Neural cell (in vitro differentiated cells): ENCODE measurements at regions not wholly inside any gene's neighbourhood (a gene's known extent, or its start where the extent isn't known, plus 50 kb on each side); places are given as distances from the start of the nearest gene placed in this dataset.
"Not testable (repeated sequence)": the region's sequence is repeated elsewhere in the genome, so short reads cannot be mapped to it uniquely, and the experiment has no call there.

Experiments
- H2AFZ ChIP-seq: fragments of 200-600, 300-800 bp; sonication (generic), shearing (Covaris generic); 2 replicates; pipeline ENCODE4 v1.6.0; 2014; ENCODE audit warnings: low read depth, mild to moderate bottlenecking, antibody characterized with exemption, low read length, moderate library complexity
- H3F3A ChIP-seq: fragments of 200-600 bp; shearing (Covaris generic); 2 replicates; pipeline ENCODE4 v1.6.1; 2016; ENCODE audit warnings: mild to moderate bottlenecking, moderate library complexity, mixed read lengths, antibody characterized with exemption, low read length; ENCODE audit not compliant: insufficient read depth, poor library complexity, severe bottlenecking
- H3K27ac ChIP-seq: fragments of 200-600, 300-800 bp; sonication (generic), shearing (Covaris generic); 2 replicates; pipeline ENCODE4 v1.5.1; 2014; ENCODE audit warnings: mild to moderate bottlenecking, low read length, moderate library complexity
- H3K27me3 ChIP-seq: fragments of 300-800, 200-600 bp; sonication (generic), shearing (Covaris generic); 2 replicates; pipeline ENCODE4 v1.6.0; 2014; ENCODE audit warnings: mild to moderate bottlenecking, low read depth, low read length, moderate library complexity; ENCODE audit not compliant: insufficient read depth
- H3K36me3 ChIP-seq: fragments of 300-800, 200-600 bp; sonication (generic), shearing (Covaris generic); 2 replicates; pipeline ENCODE4 v1.5.1; 2014; ENCODE audit warnings: mild to moderate bottlenecking, antibody characterized with exemption, low read length, moderate library complexity; ENCODE audit not compliant: insufficient read depth
- H3K4me2 ChIP-seq: fragments of 300-800, 200-600 bp; sonication (generic), shearing (Covaris generic); 2 replicates; pipeline ENCODE4 v1.6.0; 2014; ENCODE audit warnings: mild to moderate bottlenecking, low read length
- H3K4me3 ChIP-seq: fragments of 300-800, 200-600 bp; sonication (generic), shearing (Covaris generic); 2 replicates; pipeline ENCODE4 v1.5.1; 2014; ENCODE audit warnings: mild to moderate bottlenecking, low read length, moderate library complexity
- H3K79me2 ChIP-seq: fragments of 200-600 bp; shearing (Covaris generic); replicated peaks from 2 replicates; pipeline ENCODE4 v1.6.0; 2014; ENCODE audit warnings: mild to moderate bottlenecking, low read length, moderate library complexity; ENCODE audit not compliant: insufficient read depth
- H3K9ac ChIP-seq: fragments of 300-800, 200-600 bp; sonication (generic), shearing (Covaris generic); 2 replicates; pipeline ENCODE4 v1.6.1; 2016; ENCODE audit warnings: mild to moderate bottlenecking, low read length, mixed read lengths
- H3K9me2 ChIP-seq: fragments of 200-600 bp; shearing (Covaris generic); 2 replicates; pipeline ENCODE4 v1.6.1; 2016; ENCODE audit warnings: mild to moderate bottlenecking, low read length, mixed read lengths; ENCODE audit not compliant: insufficient read depth
- H3K9me3 ChIP-seq: fragments of 200-600, 300-800 bp; sonication (generic), shearing (Covaris generic); 2 replicates; pipeline ENCODE4 v1.6.1; 2016; ENCODE audit warnings: mild to moderate bottlenecking, mixed run types, low read length, moderate library complexity, mixed read lengths
- H4K20me1 ChIP-seq: fragments of 200-600 bp; shearing (Covaris generic); 2 replicates; pipeline ENCODE4 v1.6.1; 2016; ENCODE audit warnings: mild to moderate bottlenecking, mixed run types; ENCODE audit not compliant: insufficient read depth
- EP300 ChIP-seq: fragments of 450-650 bp; conservative IDR thresholded peaks from 2 replicates; pipeline ENCODE4 v1.6.1; 2014; ENCODE audit warnings: antibody characterized with exemption, mild to moderate bottlenecking, moderate library complexity; ENCODE audit not compliant: poor library complexity, severe bottlenecking
- EZH2 ChIP-seq: fragments of 200-600, 300-800 bp; shearing (Covaris generic), sonication (generic); IDR thresholded peaks from 2 replicates; pipeline ENCODE4 v1.6.1; 2014; ENCODE audit warnings: antibody characterized with exemption, low read length, borderline replicate concordance, mild to moderate bottlenecking; ENCODE audit not compliant: insufficient read depth, poor library complexity, severe bottlenecking
- MXI1 ChIP-seq: fragments of 450-650 bp; conservative IDR thresholded peaks from 2 replicates; pipeline ENCODE4 v1.6.1; 2014; ENCODE audit warnings: antibody characterized with exemption, mild to moderate bottlenecking; ENCODE audit not compliant: poor library complexity, severe bottlenecking
- POLR2AphosphoS5 ChIP-seq: IDR thresholded peaks from 2 replicates; pipeline ENCODE4 v1.6.1; 2012
- RAD21 ChIP-seq: fragments of 450-650 bp; conservative IDR thresholded peaks from 2 replicates; pipeline ENCODE4 v1.6.1; 2014; ENCODE audit warnings: antibody characterized with exemption, mild to moderate bottlenecking, moderate library complexity
- SMC3 ChIP-seq: fragments of 450-650 bp; conservative IDR thresholded peaks from 2 replicates; pipeline ENCODE4 v1.6.1; 2014; ENCODE audit warnings: antibody characterized with exemption, mild to moderate bottlenecking, moderate library complexity; ENCODE audit not compliant: poor library complexity
- TAF1 ChIP-seq: IDR thresholded peaks from 2 replicates; pipeline ENCODE4 v1.6.1; 2012; ENCODE audit warnings: low read depth
- TF ChIP-seq, protein P1 (sequence below): fragments of 450-650 bp; IDR thresholded peaks from 2 replicates; pipeline ENCODE4 v1.5.1; 2014; ENCODE audit warnings: antibody characterized with exemption, mild to moderate bottlenecking, moderate library complexity; ENCODE audit not compliant: poor library complexity, severe bottlenecking
- TF ChIP-seq, protein P2 (sequence below): IDR thresholded peaks from 2 replicates; pipeline ENCODE4 v1.6.1; 2012; ENCODE audit warnings: borderline replicate concordance

DNA sequence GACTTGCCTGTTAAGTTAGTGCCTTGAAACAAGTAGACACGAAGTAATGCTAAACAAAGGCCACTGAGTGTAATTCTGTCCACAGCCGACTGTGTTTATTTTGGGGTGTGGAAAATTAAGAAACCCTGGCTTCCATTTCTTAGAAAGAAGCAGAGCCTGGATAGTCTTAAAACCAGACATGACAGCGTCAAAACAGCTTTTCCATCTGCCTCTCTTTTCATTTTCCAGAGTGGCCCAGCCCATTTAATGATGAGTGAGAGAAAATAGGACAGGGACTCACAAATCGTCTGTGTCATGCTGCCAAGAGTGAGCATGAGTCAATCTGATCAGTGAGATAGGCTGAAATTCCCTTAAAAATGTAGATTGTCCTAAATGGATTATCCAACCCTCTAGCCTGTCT, 485.9 kb downstream of the JRKL start:
- Histone ChIP-seq H3K79me2 (no peaks in the 10 kb centered on the region), H3K27me3 (no peaks in the 10 kb centered on the region), H3F3A (no peaks in the 10 kb centered on the region), H2AFZ (no peak overlapping the region), H3K9me3 (no peaks in the 10 kb centered on the region), H3K27ac (no peak overlapping the region), H3K9me2 (no peaks in the 10 kb centered on the region), H3K36me3 (no peaks in the 10 kb centered on the region), H3K9ac (no peak overlapping the region), H4K20me1 (no peaks in the 10 kb centered on the region), H3K4me3 (no peak overlapping the region), H3K4me2 (no peak overlapping the region)
- no peak for TF ChIP-seq POLR2AphosphoS5
- TF ChIP-seq SMC3, result no peak
- no peak for TF ChIP-seq EP300
- TF ChIP-seq EZH2, result no peak
- TF ChIP-seq, protein P1, sequence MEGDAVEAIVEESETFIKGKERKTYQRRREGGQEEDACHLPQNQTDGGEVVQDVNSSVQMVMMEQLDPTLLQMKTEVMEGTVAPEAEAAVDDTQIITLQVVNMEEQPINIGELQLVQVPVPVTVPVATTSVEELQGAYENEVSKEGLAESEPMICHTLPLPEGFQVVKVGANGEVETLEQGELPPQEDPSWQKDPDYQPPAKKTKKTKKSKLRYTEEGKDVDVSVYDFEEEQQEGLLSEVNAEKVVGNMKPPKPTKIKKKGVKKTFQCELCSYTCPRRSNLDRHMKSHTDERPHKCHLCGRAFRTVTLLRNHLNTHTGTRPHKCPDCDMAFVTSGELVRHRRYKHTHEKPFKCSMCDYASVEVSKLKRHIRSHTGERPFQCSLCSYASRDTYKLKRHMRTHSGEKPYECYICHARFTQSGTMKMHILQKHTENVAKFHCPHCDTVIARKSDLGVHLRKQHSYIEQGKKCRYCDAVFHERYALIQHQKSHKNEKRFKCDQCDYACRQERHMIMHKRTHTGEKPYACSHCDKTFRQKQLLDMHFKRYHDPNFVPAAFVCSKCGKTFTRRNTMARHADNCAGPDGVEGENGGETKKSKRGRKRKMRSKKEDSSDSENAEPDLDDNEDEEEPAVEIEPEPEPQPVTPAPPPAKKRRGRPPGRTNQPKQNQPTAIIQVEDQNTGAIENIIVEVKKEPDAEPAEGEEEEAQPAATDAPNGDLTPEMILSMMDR, result no peak
- TF ChIP-seq MXI1, result no peak
- TF ChIP-seq TAF1, result no peak
- no peak for TF ChIP-seq RAD21
- TF ChIP-seq, protein P2, sequence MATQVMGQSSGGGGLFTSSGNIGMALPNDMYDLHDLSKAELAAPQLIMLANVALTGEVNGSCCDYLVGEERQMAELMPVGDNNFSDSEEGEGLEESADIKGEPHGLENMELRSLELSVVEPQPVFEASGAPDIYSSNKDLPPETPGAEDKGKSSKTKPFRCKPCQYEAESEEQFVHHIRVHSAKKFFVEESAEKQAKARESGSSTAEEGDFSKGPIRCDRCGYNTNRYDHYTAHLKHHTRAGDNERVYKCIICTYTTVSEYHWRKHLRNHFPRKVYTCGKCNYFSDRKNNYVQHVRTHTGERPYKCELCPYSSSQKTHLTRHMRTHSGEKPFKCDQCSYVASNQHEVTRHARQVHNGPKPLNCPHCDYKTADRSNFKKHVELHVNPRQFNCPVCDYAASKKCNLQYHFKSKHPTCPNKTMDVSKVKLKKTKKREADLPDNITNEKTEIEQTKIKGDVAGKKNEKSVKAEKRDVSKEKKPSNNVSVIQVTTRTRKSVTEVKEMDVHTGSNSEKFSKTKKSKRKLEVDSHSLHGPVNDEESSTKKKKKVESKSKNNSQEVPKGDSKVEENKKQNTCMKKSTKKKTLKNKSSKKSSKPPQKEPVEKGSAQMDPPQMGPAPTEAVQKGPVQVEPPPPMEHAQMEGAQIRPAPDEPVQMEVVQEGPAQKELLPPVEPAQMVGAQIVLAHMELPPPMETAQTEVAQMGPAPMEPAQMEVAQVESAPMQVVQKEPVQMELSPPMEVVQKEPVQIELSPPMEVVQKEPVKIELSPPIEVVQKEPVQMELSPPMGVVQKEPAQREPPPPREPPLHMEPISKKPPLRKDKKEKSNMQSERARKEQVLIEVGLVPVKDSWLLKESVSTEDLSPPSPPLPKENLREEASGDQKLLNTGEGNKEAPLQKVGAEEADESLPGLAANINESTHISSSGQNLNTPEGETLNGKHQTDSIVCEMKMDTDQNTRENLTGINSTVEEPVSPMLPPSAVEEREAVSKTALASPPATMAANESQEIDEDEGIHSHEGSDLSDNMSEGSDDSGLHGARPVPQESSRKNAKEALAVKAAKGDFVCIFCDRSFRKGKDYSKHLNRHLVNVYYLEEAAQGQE, result no peak

DNA sequence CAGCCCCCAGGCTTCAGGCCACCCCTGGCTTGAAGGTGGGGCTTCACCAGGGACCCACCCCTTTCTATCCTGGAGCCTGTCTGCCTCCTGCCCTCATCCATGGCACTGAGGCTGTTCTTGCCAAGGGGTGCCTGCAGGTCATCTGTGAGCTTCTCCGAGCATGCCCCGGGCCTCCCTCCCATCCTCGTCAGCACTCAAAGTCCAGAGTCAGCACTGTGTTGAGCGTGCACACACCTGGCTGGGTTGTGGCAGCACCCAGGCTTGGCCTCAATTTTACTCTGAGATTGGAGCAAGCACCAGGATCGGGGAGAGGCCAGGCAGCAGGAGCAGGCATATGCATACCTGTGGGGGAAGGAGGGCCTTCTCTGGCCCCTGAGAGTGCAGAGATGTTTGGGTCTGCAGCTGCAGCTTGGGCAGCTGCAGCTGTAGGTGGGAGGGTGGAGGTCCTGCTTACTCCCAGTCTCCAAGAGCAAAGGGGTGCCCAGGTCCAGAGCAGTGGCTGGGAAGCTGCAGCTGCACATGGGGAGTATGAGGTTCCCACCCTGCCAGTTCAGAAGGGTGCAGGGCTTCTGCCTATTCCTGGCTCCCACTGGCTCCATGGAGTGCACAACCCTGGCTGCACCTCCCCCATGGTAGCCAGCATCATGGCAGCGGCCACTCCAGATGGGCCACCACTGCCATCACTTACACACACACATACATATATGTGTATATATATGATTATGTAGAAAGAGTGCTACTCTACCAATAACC, 488.7 kb downstream of the JRKL start:
- H3K36me3 ChIP-seq, result no peaks in the 10 kb centered on the region
- H3K79me2 ChIP-seq, result no peaks in the 10 kb centered on the region
- no peaks in the 10 kb centered on the region for H3F3A ChIP-seq
- H3K27me3 ChIP-seq, result no peaks in the 10 kb centered on the region
- no peak overlapping the region for H3K27ac ChIP-seq
- H4K20me1 ChIP-seq, result no peaks in the 10 kb centered on the region
- TF ChIP-seq, protein P2, result no peak
- TF ChIP-seq EP300 (no peak), RAD21 (no peak), POLR2AphosphoS5 (no peak), SMC3 (no peak), MXI1 (no peak), EZH2 (no peak), TAF1 (no peak)
- TF ChIP-seq, protein P1, result no peak
- no peak overlapping the region for H3K4me2 ChIP-seq
- H2AFZ ChIP-seq, result no peak overlapping the region
- H3K9me2 ChIP-seq, result no peaks in the 10 kb centered on the region
- no peak overlapping the region for H3K9ac ChIP-seq
- H3K4me3 ChIP-seq, result no peak overlapping the region
- H3K9me3 ChIP-seq, result no peaks in the 10 kb centered on the region

DNA sequence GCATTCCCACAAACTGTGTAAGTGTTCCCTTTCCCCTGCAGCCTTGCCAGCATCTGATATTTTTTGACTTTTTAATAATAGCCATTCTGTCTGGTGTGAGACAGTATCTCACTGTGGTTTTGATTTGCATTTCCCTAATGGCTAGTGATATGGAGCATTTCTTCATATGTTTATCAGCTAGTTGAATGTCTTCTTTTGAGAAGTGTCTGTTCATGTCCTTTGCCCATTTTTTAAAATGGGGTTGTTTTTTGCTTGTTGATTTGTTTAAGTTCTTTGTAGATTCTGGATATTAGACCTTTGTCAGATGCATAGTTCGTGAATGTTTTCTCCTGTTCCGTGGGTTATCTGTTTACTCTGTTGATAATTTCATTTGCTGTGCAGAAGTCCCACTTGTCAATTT, 492.8 kb downstream of the JRKL start:
- not testable (repeated sequence) for H3K9ac ChIP-seq, H2AFZ ChIP-seq, H3K9me3 ChIP-seq, H4K20me1 ChIP-seq, H3K36me3 ChIP-seq, H3K9me2 ChIP-seq, H3F3A ChIP-seq, H3K27me3 ChIP-seq, H3K4me2 ChIP-seq, H3K79me2 ChIP-seq, H3K27ac ChIP-seq, H3K4me3 ChIP-seq
